Skeletal muscle tissue (tissue), 3 donors: ENCODE measurements at regions not wholly inside any gene's neighbourhood (a gene's known extent, or its start where the extent isn't known, plus 50 kb on each side); places are given as distances from the start of the nearest gene placed in this dataset.

Experiments used
- H3K27ac ChIP-seq: one replicate; pipeline ENCODE4 v1.7.0; 2013; ENCODE audit warnings: mild to moderate bottlenecking, low read depth, low read length, inconsistent platforms
- H3K27me3 ChIP-seq, 3 donors: one replicate each; pipeline ENCODE4 v1.7.0; 2013; ENCODE audit warnings: low read length in 3 of 3; ENCODE audit not compliant: control insufficient read depth in 3 of 3, insufficient read depth in 3 of 3
- H3K36me3 ChIP-seq, 3 donors: one replicate each; pipeline ENCODE4 v1.7.0; 2013; ENCODE audit warnings: low read length in 3 of 3; ENCODE audit not compliant: control insufficient read depth in 3 of 3, insufficient read depth in 3 of 3
- H3K4me1 ChIP-seq, 3 donors: one replicate each; pipeline ENCODE4 v1.7.0; 2013; ENCODE audit warnings: low read length in 3 of 3, mild to moderate bottlenecking in 3 of 3; ENCODE audit not compliant: control insufficient read depth in 3 of 3, insufficient read depth in 3 of 3
- H3K4me3 ChIP-seq, 3 donors: one replicate each; pipeline ENCODE4 v1.7.0; 2013; ENCODE audit warnings: low read length in 3 of 3
- H3K9ac ChIP-seq, 3 donors: one replicate each; pipeline ENCODE4 v1.7.0; 2013; ENCODE audit warnings: low read length in 3 of 3, mild to moderate bottlenecking in 3 of 3, moderate library complexity in 2 of 3, low read depth in 1 of 3
- H3K9me3 ChIP-seq, 3 donors: one replicate each; pipeline ENCODE4 v1.7.0; 2013; ENCODE audit warnings: low read length in 3 of 3; ENCODE audit not compliant: control insufficient read depth in 3 of 3
- donor health status: Osteomylitis.

GRCh38 chr10:111852801-111853200, 330.8 kb downstream of the GPAM start:
- Histone ChIP-seq H3K9me3 (peaks cover 0 to 4% (median under 1%) of the 10 kb centered on the region in 3 donors), H3K4me1 (no peaks in the 10 kb centered on the region), H3K27ac (no peak overlapping the region), H3K4me3 (no peak overlapping the region), H3K9ac (no peak overlapping the region), H3K36me3 (no peaks in the 10 kb centered on the region), H3K27me3 (no peaks in the 10 kb centered on the region)

DNA sequence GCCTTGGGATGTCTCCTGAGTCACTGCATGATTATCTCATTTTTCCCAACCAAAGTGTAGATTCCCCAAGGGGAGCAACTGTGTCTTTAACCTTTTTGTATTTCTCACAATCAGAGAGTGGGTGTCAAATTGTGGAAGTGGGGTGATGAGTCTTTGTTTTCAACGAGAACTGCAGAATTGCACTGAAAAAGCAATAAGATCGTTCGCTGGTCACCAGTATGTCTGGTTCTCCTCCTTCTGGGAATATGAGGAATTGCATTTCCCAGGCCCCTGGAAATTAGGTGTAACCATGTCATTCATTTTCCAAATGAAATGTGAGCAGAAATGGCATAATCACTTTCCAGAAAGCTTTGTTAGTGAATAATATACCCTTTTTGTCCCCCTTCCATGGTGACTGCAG, 326.9 kb downstream of the GPAM start:
- H3K9ac ChIP-seq = no peak overlapping the region
- H3K9me3 ChIP-seq = peaks cover 0 to 2% (median 0%) of the 10 kb centered on the region in 3 donors
- H3K27ac ChIP-seq = no peak overlapping the region
- H3K36me3 ChIP-seq = no peaks in the 10 kb centered on the region
- H3K4me3 ChIP-seq = no peak overlapping the region
- H3K27me3 ChIP-seq = no peaks in the 10 kb centered on the region
- H3K4me1 ChIP-seq = no peaks in the 10 kb centered on the region

DNA sequence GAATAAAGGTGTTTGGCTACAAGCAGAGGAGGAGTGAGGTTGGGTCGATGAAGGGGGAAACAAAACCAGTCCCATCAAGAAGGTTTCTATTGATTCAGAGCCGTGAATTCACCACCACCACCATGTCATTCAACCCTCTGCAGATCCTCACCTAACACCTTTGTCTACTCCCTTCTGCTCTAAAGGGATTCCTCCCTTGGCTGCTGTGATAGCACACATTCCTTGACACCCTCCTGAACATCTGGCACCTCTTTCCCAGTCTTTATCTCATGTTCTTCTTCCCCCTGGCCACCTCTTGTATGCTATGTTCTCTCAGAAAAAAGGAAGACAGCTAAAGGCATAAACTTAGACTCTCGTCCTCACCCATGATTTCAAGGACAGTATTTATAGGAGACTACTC, 318.0 kb downstream of the GPAM start:
- Histone ChIP-seq H3K9ac (no peak overlapping the region), H3K27me3 (no peaks in the 10 kb centered on the region), H3K9me3 (no peaks in the 10 kb centered on the region), H3K27ac (no peak overlapping the region), H3K4me1 (no peaks in the 10 kb centered on the region), H3K36me3 (no peaks in the 10 kb centered on the region), H3K4me3 (no peak overlapping the region)

DNA sequence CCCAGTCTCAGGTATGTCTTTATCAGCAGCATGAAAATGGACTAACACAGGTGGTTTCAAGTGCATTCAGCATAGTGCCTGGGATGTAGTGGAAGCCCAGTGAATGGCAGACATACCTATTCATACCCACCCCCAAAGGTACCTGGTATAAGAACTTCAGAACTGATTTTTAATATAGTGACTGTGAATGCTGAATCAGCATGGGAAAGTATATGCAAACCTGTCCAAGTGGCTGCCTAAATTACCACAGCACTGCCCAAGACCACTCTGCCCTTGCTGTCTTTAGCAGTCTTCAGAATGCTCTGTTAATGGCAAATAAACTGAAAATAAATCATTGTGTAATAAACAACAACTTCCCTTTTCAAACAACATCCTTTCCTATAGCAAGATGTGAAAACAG, 312.1 kb downstream of the GPAM start:
- Histone ChIP-seq H3K4me1 (no peaks in the 10 kb centered on the region), H3K4me3 (no peak overlapping the region), H3K36me3 (no peaks in the 10 kb centered on the region), H3K9ac (no peak overlapping the region), H3K27ac (no peak overlapping the region), H3K27me3 (no peaks in the 10 kb centered on the region), H3K9me3 (no peaks in the 10 kb centered on the region)

- Histone ChIP-seq H3K27me3 (no peaks in the 10 kb centered on the region), H3K4me3 (no peak overlapping the region), H3K4me1 (no peaks in the 10 kb centered on the region), H3K27ac (no peak overlapping the region), H3K9ac (no peak overlapping the region), H3K9me3 (no peaks in the 10 kb centered on the region), H3K36me3 (no peaks in the 10 kb centered on the region)
These were observed 311.0 kb downstream of the GPAM start for GRCh38 chr10:111872591-111872990.

- Histone ChIP-seq H3K4me1 (no peaks in the 10 kb centered on the region), H3K9ac (no peak overlapping the region), H3K27ac (no peak overlapping the region), H3K9me3 (no peaks in the 10 kb centered on the region), H3K4me3 (no peak overlapping the region), H3K36me3 (no peaks in the 10 kb centered on the region), H3K27me3 (no peaks in the 10 kb centered on the region)
These were observed 310.5 kb downstream of the GPAM start for GRCh38 chr10:111873041-111873440.

DNA sequence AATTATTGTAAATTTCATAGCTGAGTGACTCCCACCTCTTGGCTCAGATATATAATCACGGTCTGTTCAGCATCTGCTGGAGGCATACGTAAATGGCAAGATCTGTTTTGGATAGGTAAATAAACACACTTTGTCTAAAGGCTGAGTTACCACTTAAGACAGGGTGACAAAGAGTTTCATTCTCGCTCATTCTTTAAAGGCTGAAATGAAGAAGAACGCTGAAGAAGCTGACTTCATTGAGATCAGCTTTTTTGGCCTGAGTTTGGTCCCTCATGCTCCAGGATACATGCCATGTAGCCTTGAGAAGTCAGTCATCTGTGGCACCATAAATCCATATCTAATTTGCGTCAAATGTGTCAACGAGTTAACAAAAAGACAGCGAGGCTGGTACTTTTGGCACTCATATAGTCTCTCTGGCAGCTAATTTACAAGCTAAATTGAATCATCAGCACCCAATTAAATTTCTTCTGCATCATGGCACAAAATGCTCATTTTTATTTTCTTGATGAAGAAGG, 309.9 kb downstream of the GPAM start:
- H3K4me3 ChIP-seq = no peak overlapping the region
- no peak overlapping the region for H3K27ac ChIP-seq
- no peaks in the 10 kb centered on the region for H3K9me3 ChIP-seq
- H3K27me3 ChIP-seq = no peaks in the 10 kb centered on the region
- H3K9ac ChIP-seq = no peak overlapping the region
- H3K4me1 ChIP-seq = no peaks in the 10 kb centered on the region
- H3K36me3 ChIP-seq = no peaks in the 10 kb centered on the region

- H3K9ac ChIP-seq = no peak overlapping the region
- no peak overlapping the region for H3K4me3 ChIP-seq
- no peak overlapping the region for H3K27ac ChIP-seq
- no peaks in the 10 kb centered on the region for H3K36me3 ChIP-seq
- no peaks in the 10 kb centered on the region for H3K4me1 ChIP-seq
- no peaks in the 10 kb centered on the region for H3K9me3 ChIP-seq
- H3K27me3 ChIP-seq = no peaks in the 10 kb centered on the region
These were observed 309.0 kb downstream of the GPAM start for GRCh38 chr10:111874576-111874975.

DNA sequence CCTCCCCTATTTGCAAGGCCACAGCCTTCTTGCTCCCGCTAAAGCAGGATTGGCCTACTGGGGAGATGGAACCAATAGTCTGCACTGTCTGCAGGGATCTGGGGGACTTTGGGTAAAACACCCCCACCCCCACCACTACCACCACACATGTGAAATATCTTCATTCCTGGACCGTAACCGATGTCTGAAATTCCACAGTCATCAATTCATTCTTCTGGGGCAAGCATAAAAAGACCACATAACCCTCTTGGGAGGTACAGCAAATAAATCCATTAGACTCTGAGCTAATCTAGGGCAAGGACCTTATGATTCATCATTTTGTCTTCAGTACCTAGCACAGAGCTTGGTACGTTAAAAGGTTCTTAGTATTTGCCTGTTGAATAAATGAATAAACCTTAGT, 307.8 kb downstream of the GPAM start:
- Histone ChIP-seq H3K4me3 (no peak overlapping the region), H3K27ac (no peak overlapping the region), H3K27me3 (no peaks in the 10 kb centered on the region), H3K4me1 (no peaks in the 10 kb centered on the region), H3K9me3 (no peaks in the 10 kb centered on the region), H3K9ac (no peak overlapping the region), H3K36me3 (no peaks in the 10 kb centered on the region)

DNA sequence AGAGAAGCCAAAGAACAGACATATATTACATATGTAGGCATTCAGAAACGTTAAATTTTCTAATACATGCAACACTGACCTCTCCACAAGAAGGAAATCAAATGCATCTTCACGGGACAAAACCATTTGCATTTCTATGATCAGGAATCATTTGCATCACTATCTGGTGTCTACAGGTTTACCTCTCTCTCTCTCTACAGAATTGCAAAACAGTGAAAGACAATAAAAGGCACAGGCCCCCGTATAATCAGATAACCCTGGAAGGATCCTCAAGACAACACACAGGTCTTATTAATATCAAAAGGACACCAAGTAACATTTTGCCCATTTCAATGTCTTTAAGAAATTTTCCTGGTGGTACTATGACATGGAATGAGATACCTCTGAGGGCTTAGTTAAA, 306.3 kb downstream of the GPAM start:
- Histone ChIP-seq H3K9ac (no peak overlapping the region), H3K9me3 (no peaks in the 10 kb centered on the region), H3K4me3 (no peak overlapping the region), H3K27me3 (no peaks in the 10 kb centered on the region), H3K4me1 (no peaks in the 10 kb centered on the region), H3K27ac (no peak overlapping the region), H3K36me3 (no peaks in the 10 kb centered on the region)

- no peaks in the 10 kb centered on the region for H3K4me1 ChIP-seq
- no peak overlapping the region for H3K27ac ChIP-seq
- no peak overlapping the region for H3K4me3 ChIP-seq
- no peak overlapping the region for H3K9ac ChIP-seq
- no peaks in the 10 kb centered on the region for H3K27me3 ChIP-seq
- H3K36me3 ChIP-seq = no peaks in the 10 kb centered on the region
- H3K9me3 ChIP-seq = no peaks in the 10 kb centered on the region
These were observed 303.6 kb downstream of the GPAM start for GRCh38 chr10:111879969-111880368.
